WI38 (cell line): ENCODE measurements at regions not wholly inside any gene's neighbourhood (a gene's known extent, or its start where the extent isn't known, plus 50 kb on each side); places are given as distances from the start of the nearest gene placed in this dataset.

Experiments used
- H3K4me3 ChIP-seq: 2 replicates; pipeline ENCODE4 v1.5.1; 2011; ENCODE audit warnings: low read depth, mild to moderate bottlenecking, control low read depth, low read length
- TF ChIP-seq, protein P1 (sequence below): IDR thresholded peaks from 2 replicates; pipeline ENCODE4 v1.5.1; 2012; ENCODE audit warnings: low read depth, mild to moderate bottlenecking, control low read depth, low read length

DNA sequence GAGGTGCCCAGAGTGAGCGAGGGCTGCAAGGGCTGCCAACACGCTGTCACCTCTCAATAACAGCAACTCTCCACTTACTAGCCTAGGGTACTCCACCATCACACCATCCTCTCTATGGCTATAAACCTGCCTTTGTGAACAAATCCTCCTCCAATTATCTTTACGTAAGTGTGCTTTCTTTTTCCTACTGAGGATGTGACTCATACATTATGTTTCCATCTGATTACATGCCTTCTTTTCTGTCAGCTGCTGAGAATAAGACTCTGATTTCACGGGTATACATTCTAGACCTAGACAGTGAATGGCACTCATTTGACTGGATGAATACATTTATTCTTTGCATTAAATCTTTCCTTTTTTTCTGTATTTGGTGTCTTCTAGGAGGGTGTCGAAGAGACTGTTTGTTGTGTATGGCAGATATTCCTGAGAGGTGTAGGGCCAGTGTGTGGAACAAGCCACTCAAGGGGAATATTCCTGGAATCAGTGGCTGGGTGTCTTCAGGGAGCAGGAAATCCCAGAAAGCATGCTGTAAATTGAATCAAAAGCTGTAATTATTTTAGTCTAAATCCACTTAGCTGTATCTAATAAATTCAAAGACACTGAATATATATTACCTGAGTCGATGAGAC is 327.3 kb upstream of the TMTC1 start:
- H3K4me3 ChIP-seq, result no peak overlapping the region
- TF ChIP-seq, protein P1, sequence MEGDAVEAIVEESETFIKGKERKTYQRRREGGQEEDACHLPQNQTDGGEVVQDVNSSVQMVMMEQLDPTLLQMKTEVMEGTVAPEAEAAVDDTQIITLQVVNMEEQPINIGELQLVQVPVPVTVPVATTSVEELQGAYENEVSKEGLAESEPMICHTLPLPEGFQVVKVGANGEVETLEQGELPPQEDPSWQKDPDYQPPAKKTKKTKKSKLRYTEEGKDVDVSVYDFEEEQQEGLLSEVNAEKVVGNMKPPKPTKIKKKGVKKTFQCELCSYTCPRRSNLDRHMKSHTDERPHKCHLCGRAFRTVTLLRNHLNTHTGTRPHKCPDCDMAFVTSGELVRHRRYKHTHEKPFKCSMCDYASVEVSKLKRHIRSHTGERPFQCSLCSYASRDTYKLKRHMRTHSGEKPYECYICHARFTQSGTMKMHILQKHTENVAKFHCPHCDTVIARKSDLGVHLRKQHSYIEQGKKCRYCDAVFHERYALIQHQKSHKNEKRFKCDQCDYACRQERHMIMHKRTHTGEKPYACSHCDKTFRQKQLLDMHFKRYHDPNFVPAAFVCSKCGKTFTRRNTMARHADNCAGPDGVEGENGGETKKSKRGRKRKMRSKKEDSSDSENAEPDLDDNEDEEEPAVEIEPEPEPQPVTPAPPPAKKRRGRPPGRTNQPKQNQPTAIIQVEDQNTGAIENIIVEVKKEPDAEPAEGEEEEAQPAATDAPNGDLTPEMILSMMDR, result no peak

DNA sequence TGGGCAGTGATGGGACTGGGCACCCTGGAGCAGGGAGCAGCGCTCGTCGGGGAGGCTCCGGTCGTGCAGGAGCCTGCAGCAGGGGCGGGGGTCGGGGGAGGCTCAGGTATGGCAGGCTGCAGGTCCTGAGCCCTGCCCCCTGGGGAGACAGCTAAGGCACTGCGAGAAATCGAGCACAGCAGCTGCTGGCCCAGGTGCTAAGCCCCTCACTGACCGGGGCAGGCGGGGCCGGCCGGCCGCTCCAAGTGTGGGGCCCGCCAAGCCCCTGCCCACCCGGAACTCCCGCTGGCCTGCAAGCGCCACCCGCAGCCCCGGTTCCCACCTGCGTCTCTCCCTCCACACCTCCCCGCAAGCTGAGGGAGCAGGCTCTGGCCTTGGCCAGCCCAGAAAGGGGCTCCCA is 326.8 kb upstream of the TMTC1 start:
- TF ChIP-seq, protein P1, result no peak
- H3K4me3 ChIP-seq, result no peak overlapping the region

DNA sequence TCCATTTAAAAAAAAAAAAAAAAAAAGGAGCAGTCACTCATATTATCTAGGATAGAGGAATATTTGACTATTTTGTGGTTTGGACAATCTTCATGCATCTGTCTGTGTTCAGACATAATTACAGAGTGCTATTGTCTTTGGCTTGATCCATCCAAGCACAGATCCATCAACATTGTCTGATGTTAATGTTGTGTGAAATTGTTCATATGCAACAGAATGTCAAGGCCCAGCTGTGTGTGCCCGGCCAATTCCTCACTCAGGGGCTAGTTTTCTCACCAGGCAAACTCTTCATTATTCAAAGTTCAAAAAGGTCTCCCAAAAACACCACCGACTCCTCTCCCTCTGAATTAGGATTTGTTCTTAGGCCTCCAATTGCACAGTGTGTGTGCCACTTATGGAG is 324.9 kb upstream of the TMTC1 start:
- H3K4me3 ChIP-seq, result no peak overlapping the region
- TF ChIP-seq, protein P1, result no peak

DNA sequence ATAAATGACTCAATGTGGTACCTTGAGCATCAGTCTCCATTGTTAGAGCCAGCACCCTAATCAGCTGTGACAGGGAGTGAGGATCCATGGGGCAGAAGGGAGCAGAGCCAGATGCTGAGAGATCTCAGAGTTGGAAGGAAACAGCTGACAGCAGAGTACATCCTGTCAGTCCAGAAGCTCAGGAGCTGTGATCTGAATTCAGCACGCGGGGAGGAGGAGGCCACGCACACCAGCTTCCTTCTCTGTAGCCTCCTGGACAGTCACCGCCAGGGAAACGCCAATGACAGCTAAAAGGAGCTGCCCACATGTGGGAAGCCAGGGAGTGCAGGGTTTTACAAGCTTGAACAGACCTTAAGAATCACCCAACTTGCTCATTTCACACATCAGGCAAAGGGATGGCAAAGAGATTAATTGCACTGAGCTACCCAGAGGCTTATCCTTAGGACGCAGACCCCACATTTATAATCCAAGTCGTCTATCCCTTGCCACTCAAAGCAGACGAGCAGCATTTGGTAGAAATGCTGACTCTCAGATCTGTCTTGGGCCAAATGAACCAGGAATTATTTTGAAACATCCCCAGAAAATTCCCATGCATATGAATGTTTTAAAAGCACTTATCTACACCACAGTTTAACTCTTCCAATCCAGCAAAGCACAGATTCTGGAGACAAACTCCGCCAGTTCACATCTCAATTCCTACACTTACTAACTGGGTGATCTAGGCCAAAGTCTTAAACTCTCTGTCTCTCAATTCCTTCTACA is 322.6 kb upstream of the TMTC1 start:
- TF ChIP-seq, protein P1, result no peak

DNA sequence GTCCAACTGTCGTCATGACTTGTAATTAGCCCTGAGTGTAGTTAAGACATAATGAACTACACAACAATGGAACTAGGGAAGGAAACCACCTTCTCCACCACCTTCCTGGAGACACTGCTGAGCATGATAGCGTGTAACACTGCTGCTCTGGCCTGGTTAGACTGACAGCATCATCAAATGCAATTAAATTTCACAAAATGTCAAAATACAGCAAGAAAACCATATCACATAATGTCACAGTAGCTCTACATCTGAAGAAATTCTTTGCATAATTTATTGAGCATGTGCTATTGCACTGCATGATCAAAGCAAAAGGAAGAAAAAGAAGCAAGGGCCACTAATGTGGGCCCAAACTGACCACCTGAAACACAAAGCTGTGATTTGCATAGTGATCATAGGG is 321.8 kb upstream of the TMTC1 start:
- TF ChIP-seq, protein P1, result no peak
- no peak overlapping the region for H3K4me3 ChIP-seq

More for the DNA sequence above, 322.6 kb upstream of the TMTC1 start:
- no peak overlapping the region for H3K4me3 ChIP-seq

DNA sequence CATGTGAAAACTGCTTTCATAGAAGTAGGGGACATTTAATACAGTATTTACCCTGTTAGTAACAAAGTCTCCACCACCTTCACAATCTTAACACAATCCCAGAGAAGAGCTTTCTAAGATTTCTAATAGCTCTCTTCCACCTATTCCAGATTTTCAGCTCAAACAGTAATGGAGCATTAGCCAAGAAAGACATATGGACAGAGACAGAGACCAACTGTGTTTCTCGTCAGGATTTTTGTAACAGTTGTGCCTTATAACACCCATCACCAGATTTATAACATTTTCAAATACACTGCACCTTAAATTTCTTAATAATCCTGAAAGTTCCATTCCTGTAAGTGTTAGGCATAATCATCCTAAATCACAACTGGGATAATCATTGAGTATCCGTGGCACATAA is 321.2 kb upstream of the TMTC1 start:
- H3K4me3 ChIP-seq, result no peak overlapping the region
- TF ChIP-seq, protein P1, result no peak

DNA sequence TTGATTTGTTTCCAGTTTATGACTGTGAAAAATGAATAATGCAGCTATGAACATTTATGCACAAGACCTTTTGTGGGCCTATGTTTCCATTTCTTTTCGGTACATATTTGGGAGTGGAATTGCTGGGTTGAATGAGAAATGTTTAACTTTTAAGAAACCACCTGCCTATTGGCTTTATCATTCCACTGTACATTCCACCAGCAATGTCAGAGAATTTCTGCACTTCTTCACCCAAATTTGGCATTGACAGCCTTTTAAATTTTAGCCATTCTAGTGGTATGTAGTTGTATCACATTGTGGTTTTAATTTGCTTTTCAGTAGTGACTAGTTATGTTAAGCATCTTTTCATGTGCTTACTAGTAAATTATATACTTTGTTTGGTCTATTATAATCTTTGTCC is 317.0 kb upstream of the TMTC1 start:
- TF ChIP-seq, protein P1, result no peak
- no peak overlapping the region for H3K4me3 ChIP-seq
